ENCODE measurements at regions not wholly inside any gene's neighbourhood (a gene's known extent, or its start where the extent isn't known, plus 50 kb on each side); places are given as distances from the start of the nearest gene placed in this dataset.

GRCh38 chr7:46321556-46322205 is 400.6 kb upstream of the IGFBP3 start:
- no peak for TF ChIP-seq CTCF (IDR thresholded peaks at IDR 0.05)

GRCh38 chr7:46320956-46321355 is 399.9 kb upstream of the IGFBP3 start:
- TF ChIP-seq CTCF (IDR thresholded peaks at IDR 0.05), result no peak

GRCh38 chr7:46319841-46320240 is 398.8 kb upstream of the IGFBP3 start:
- TF ChIP-seq CTCF (IDR thresholded peaks at IDR 0.05), result no peak

DNA sequence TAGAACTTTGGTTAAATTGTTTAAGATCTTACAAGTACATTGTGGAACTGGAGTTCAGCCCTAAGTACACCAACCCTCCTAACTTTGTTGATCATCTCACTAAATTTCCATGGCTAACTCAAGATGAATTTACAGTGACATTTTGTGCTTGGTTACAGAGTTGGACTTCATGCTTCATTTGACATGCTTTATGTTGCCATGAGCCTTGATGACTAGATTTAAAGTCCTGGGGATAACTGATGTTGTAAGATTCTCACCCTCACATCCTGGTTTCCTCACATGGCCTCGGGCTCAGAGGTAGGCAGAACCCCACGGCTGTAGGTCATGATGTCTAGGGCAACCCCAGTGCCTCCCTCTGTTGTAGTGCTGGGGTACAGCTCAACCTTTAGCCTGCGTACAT is 397.2 kb upstream of the IGFBP3 start:
- TF ChIP-seq CTCF (IDR thresholded peaks at IDR 0.05), result no peak

DNA sequence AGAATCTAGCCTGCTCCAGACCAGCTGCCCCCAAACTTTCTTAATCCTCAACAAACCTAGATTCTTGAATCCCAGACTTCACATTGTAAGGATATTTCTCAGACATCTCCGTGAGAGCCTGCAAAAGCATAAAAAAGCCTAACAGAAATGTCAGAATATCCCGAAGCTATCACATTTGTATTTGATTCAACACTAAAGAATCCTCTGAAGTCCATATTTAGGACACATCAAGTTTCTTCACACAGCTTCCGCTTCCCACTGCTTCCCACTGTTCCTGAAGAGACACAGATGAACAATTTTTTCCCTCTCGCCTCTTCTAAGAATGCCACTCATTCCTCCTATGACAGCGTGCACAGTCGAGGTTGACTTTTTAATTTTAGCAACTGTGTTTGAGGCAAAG is 396.2 kb upstream of the IGFBP3 start:
- no peak for TF ChIP-seq CTCF (IDR thresholded peaks at IDR 0.05)

DNA sequence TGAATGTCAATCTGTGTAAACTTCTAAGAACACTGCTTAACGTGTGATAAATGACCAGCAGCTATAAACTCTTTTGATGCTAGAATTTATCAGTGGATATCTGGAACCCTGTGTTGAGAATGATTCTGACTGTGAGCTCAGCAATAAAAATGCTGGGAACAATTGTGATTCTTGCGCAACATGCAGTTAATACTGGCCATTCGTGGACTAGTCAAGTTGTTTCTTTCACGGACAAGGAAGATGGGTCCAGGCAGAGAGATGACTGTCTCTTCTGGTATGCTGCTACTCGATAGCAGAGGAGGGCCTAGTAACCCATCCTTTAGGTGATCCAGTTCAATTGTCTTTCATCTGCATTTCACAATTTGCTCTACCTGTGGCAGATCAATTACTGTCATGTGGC is 394.8 kb upstream of the IGFBP3 start:
- TF ChIP-seq CTCF (IDR thresholded peaks at IDR 0.05), result no peak

DNA sequence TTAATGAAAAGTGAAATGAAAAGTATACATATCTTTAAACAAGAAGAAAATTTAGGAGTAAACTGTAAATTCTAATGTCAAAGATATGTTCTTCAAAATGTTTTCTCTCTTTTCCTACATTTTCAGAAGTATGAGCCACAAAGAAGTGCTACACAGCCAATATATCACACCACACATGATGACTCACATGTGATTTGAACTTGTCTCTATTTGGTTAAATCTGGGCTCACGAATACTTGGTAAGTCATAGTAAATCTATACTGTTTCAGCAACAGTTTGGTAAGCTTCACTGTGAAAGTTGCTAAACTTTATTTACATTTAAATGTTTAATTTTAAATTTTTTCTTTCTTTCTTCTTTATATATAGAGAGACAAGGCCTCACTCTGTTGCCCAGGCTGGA is 380.6 kb upstream of the IGFBP3 start:
- TF ChIP-seq CTCF (IDR thresholded peaks at IDR 0.05), result no peak

- TF ChIP-seq CTCF (IDR thresholded peaks at IDR 0.05), result no peak
Measured at GRCh38 chr7:46297515-46297914, 376.4 kb upstream of the IGFBP3 start.

Data from LNCAP (cell line).